GM13976 (cell line): ENCODE measurements at regions not wholly inside any gene's neighbourhood (a gene's known extent, or its start where the extent isn't known, plus 50 kb on each side); places are given as distances from the start of the nearest gene placed in this dataset.

Experiments
- DNase-seq: peaks from one replicate; pipeline ENCODE4 v3.0.0; 2012; ENCODE audit warnings: low spot score
- CTCF ChIP-seq: IDR thresholded peaks from 2 replicates; pipeline ENCODE4 v1.5.1; 2012; ENCODE audit warnings: borderline replicate concordance, mild to moderate bottlenecking; ENCODE audit not compliant: insufficient read depth; ENCODE audit errors: extremely low read depth, missing control alignments, control extremely low read depth
- in situ Hi-C: fragments of 300-500 bp; cut with MboI; formaldehyde crosslinking; loops from one replicate; pipeline ENCODE4 v1.12.0; 2022; ENCODE audit warnings: low sequenced_read_pairs, mixed read lengths, inconsistent platforms; ENCODE audit not compliant: unreplicated experiment

- in situ Hi-C loops = no loop called here
- DNase-seq = no peak
- no peak for TF ChIP-seq CTCF
These were observed 56.7 kb downstream of the P2RY1 start for GRCh38 chr3:152891678-152892077.

GRCh38 chr3:152892446-152892845, 57.5 kb downstream of the P2RY1 start:
- TF ChIP-seq CTCF = no peak
- no peak for DNase-seq
- in situ Hi-C loops = no loop called here

GRCh38 chr3:152893647-152894046, 58.7 kb downstream of the P2RY1 start:
- no peak for TF ChIP-seq CTCF
- no peak for DNase-seq
- in situ Hi-C loops = no loop called here

- in situ Hi-C loops = no loop called here
- DNase-seq = no peak
- no peak for TF ChIP-seq CTCF
These were observed 64.4 kb downstream of the P2RY1 start for GRCh38 chr3:152899306-152899705.

GRCh38 chr3:152902141-152902669, 67.3 kb downstream of the P2RY1 start:
- no peak for TF ChIP-seq CTCF
- in situ Hi-C loops = no loop called here
- DNase-seq = no peak

GRCh38 chr3:152905631-152906030, 70.7 kb downstream of the P2RY1 start:
- in situ Hi-C loops = no loop called here
- no peak for TF ChIP-seq CTCF
- no peak for DNase-seq
